GM18868 (cell line): ENCODE measurements at regions not wholly inside any gene's neighbourhood (a gene's known extent, or its start where the extent isn't known, plus 50 kb on each side); places are given as distances from the start of the nearest gene placed in this dataset.

Source experiments
- ATAC-seq: cut with Tn5 transposase; IDR thresholded peaks from one replicate; pipeline ENCODE4 v1.9.1; 2021; ENCODE audit warnings: mild to moderate bottlenecking, moderate library complexity; ENCODE audit not compliant: unreplicated experiment

DNA sequence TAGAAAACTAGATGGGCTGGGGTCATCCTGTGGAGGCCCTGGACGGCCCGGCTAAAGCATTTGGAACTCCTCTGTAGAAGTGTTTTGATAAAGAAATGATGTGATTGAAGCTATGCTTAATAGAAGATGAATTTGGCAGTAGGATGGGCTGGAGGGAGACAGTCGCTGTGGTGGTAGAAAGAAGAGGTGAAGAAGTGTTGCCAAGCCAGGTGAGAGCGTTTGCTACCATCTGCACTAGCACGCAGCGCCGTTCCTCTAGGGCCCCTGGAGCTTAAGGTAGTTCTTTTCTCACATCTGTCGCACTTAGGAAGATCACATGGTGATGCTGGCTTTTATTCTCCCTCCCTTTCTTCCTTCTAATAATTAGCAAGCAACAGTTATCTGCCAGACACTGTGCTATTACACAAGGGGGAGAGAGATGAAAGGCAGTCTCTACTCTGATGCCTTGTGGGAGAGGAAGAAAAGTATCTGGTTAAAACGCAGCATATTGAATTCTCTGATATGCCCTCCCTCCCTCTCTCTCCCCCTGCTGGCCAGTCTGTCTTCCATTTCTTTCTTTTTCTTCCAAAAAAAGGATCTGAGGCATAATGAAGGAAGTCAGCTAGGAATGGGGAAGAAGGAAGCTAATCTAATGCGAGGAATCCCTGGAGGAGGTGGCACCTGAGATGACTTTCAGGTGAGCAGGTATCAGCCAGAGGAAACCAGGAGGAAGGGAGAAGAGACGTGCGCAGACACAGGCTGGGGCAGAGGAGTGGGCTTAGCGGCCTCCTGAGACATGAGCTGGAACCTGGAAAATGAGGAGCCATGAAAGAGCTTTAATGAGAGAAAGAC, 162.3 kb upstream of the KLF14 start:
- no peak for ATAC-seq

DNA sequence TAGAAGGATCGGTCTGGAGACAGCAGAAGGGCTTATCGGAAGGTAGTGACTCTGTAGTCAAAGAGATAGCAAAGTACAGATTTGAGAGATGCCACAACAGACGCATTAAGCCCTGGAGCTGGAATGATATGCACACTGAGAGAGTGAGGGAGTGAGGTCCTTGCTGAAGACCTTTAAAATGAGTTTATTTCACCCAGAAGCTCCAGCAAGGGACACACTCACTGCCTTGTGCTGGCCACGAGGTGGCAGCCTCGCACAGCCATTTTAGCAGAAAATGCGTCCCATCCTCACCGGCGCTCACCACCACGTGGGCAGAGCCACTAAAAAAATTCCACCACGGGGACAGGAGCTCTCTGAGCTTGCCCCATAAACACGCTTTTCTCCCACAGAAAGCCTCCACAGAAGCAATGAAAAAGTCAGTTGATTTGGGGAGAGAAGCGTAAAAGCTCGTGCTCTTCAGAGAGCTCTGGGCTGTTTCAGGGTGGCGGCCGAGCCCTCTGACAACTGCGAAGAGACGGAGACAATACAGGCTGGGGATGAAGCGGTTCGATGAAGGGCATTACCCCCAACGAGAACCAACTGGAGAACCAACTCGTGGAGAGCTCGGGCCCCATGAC, 163.0 kb upstream of the KLF14 start:
- ATAC-seq: peak; percentile 34

DNA sequence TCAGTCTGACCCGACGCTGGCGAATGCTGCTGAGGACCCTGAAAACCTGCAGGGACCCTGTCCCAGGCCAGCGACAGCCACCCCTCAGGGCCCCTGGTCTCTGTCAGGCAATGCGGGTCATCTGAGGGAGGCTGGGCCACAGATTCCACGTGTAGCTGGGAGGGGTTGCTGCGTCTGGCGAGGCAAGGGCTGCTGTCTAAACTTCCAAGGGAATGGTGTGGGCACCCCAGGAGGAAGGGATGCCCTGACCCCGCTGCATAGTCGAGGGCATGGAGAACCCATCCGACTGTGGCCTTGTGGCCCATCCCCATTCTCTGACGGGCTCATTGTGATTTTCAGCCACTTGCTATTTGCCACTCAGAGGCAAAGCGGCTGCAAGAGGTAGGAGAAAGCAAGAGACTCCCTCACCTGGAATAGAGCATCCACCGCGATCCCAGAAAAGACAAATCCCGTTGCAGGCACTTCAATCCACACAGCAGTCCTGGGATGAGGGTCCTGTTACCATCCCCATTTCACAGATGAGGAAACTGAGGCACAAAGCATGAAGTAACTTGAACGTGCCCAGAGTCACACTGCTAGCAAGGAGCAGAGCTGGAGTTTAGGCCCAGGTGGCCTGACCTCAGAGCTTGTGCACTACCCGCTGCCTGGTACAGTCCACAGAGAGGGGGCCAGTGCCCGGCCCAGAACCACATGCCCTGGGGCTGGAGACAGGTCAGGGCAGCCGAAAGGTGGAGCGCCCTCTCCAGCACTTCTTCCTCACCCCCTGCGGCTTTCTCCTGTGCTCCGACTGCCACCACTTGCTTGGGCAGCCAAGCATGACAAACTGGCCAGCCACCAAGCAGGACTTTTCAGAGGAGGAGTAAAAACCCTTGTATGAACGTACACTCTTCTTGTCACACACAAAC, 163.8 kb upstream of the KLF14 start:
- ATAC-seq: no peak

DNA sequence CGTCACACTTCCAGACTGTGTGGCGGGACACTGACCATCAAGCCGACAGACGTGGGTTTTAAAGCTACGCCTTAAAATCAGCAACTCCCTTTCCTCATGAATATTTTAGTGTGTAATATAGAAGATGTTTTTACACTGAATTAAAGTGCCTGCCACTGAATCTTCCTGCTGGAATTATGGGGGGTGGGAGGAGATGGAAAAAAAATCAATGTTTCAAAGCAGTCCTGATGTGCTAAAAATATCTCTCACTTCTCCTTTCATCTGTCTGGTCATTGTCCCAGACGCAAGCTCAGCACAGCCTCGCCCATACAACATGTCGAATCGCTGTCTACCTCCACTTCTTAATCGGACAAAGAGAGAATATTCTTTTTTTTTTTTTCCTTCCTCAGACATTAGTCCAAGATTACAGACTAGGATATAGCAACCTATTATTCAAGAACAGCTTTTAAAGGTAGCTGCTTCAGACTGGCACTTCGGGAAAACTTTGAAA, 165.1 kb upstream of the KLF14 start:
- ATAC-seq: no peak

- no peak for ATAC-seq
Observed at GRCh38 chr7:130899638-130900401, 165.8 kb upstream of the KLF14 start.

- ATAC-seq: no peak
Observed at GRCh38 chr7:130900471-130901076, 166.6 kb upstream of the KLF14 start.

GRCh38 chr7:130901209-130901783, 167.3 kb upstream of the KLF14 start:
- no peak for ATAC-seq

- no peak for ATAC-seq
Observed at GRCh38 chr7:130902755-130903357, 168.8 kb upstream of the KLF14 start.

- ATAC-seq: no peak
Observed at GRCh38 chr7:130903358-130903974, 169.5 kb upstream of the KLF14 start.

DNA sequence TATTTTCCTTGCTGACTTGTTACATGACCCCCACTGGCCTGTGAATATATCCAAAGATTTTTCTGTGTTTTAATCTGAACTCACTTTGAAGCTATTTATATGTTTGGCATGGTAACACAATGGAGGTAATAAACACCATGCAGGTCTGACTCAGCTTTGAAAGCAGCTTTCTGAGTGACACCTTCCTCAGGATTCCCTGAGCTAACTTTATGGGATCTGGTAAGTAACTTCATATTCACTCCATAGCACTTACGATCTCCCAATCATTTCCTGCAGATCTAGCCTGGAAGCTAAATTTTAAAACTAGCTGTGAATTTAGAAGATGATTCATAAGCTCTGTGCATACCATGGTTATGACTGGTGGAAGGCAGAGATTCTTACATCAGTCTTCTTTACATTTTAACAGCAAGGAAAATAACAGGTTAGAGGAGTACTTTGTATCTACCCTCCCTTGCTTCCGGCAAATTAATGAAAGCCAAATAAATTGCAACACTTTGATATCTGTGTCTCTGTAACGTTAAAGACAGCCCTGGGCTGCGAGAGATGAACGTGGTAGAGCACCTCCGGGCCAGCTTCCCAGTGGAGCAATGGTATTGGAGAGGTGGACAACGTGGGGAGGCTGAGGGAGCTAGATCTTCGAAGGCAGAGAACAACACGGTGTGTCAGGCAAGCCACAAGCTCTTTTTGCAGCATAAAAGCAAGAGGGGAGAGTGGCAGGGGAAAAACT, 170.2 kb upstream of the KLF14 start:
- ATAC-seq: no peak

DNA sequence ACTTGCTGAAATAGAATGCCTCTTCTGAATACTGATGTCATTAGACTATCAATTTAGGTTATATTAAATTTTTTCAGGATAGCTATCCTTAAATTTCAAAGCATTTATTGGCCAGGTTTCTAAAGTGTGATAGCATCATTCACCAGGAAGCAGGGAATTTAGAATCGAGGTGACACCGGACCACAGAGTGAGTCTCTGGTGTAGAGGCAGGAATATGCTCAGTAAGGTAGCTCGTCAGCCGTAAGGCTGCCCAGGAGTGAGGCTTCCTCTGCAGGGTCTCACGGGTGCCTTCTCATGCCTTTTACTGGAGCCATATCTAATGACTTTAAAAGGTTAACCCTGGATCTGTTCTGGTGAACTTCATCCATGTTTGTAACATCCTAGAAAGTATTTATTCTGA, 170.8 kb upstream of the KLF14 start:
- ATAC-seq: no peak

DNA sequence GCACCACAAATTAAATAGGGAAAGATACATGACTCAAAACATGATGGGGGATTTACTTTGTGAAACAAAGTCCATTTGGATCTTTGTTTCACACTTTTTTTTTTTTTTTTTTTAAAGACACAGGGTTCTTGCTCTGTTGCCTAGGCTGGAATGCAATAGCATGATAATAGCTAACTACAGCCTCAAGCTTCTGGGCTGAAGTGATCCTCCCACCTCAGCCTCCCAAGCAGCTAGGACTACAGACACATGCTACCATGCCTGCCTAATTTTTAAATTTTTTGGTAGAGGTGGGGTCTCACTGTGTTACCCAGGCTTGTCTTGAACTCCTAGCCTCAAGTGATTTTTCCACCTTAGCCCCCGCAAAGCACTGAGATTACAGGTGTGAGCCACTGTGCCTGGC, 172.6 kb upstream of the KLF14 start:
- ATAC-seq: no peak

GRCh38 chr7:130907439-130907838, 173.4 kb upstream of the KLF14 start:
- ATAC-seq: no peak

GRCh38 chr7:130908345-130909160, 174.5 kb upstream of the KLF14 start:
- no peak for ATAC-seq

GRCh38 chr7:130909161-130909836, 175.3 kb upstream of the KLF14 start:
- no peak for ATAC-seq

DNA sequence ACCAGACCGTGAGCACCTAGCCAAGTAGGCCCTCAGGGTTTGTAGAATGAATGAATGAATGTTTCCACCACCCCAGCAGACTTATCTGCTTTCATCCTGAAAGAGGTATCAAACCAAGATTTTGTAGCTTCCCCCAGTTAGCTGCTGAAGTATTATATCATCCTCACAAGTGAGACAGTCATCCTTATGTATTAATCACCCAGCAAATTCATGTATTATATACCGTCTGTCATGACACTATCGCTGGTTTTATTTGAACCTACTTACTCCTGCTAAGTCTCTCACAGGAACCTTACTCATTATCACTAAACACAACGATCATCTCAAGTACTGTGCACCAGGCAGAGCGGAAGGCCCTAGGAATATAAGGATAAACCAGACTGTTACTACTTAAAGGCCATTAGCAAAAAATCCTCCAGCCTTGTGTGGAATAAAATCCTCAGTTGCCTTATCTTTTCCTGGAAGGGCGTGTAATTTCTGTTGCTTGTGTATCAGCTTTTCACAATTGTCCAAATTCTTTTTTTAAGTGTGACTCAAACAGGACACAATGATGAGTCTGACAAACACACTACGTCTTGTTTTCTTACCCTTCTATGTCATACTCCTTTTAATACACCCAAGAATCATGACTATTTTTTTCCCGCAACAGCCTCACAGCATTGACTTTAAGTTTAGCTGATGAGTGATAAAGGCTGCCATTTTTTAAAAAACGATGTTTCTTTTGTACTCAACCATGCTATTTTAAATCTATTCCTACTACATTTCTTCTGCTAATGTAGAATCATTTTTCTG, 176.1 kb upstream of the KLF14 start:
- no peak for ATAC-seq
